Skeletal muscle satellite cell (primary cell): ENCODE measurements at regions not wholly inside any gene's neighbourhood (a gene's known extent, or its start where the extent isn't known, plus 50 kb on each side); places are given as distances from the start of the nearest gene placed in this dataset.
A peak's percentile ranks its signal among the peaks of the same experiment; 100 is the strongest.

Experiments
- H3K27me3 ChIP-seq: 2 replicates; pipeline ENCODE4 v1.7.0; 2013; ENCODE audit warnings: low read length; ENCODE audit not compliant: control insufficient read depth, insufficient read depth
- H3K36me3 ChIP-seq: 2 replicates; pipeline ENCODE4 v1.7.0; 2013; ENCODE audit warnings: mild to moderate bottlenecking, control low read depth, low read length; ENCODE audit not compliant: insufficient read depth
- H3K4me1 ChIP-seq: 2 replicates; pipeline ENCODE4 v1.7.0; 2013; ENCODE audit warnings: low read length; ENCODE audit not compliant: control insufficient read depth, insufficient read depth
- H3K4me2 ChIP-seq: 2 replicates; pipeline ENCODE4 v1.7.0; 2013; ENCODE audit warnings: mild to moderate bottlenecking, low read length
- H3K4me3 ChIP-seq: 2 replicates; pipeline ENCODE4 v1.7.0; 2013; ENCODE audit warnings: low read length
- H3K9ac ChIP-seq: 2 replicates; pipeline ENCODE4 v1.7.0; 2013; ENCODE audit warnings: mild to moderate bottlenecking, low read depth, low read length, moderate library complexity
- H3K9me3 ChIP-seq: replicated peaks from 2 replicates; pipeline ENCODE4 v1.7.0; 2013; ENCODE audit warnings: mild to moderate bottlenecking, control low read depth, low read length

GRCh38 chr11:108994887-108995286 lies 330.0 kb downstream of the DDX10 start:
- no peaks in the 10 kb centered on the region for H3K27me3 ChIP-seq
- H3K4me3 ChIP-seq = no peak overlapping the region
- no peak overlapping the region for H3K9ac ChIP-seq
- no peaks in the 10 kb centered on the region for H3K4me1 ChIP-seq
- H3K9me3 ChIP-seq = no peaks in the 10 kb centered on the region
- no peak overlapping the region for H3K4me2 ChIP-seq
- no peaks in the 10 kb centered on the region for H3K36me3 ChIP-seq

- Histone ChIP-seq H3K27me3 (no peaks in the 10 kb centered on the region), H3K4me3 (no peak overlapping the region), H3K4me2 (no peak overlapping the region), H3K36me3 (no peaks in the 10 kb centered on the region), H3K9ac (no peak overlapping the region), H3K4me1 (no peaks in the 10 kb centered on the region), H3K9me3 (no peaks in the 10 kb centered on the region)
Measured at GRCh38 chr11:108997826-108998225, 333.0 kb downstream of the DDX10 start.

- Histone ChIP-seq H3K4me2 (no peak overlapping the region), H3K36me3 (no peaks in the 10 kb centered on the region), H3K27me3 (no peaks in the 10 kb centered on the region), H3K4me3 (no peak overlapping the region), H3K9ac (no peak overlapping the region), H3K4me1 (no peaks in the 10 kb centered on the region), H3K9me3 (no peaks in the 10 kb centered on the region)
Measured at GRCh38 chr11:109000531-109000930, 335.7 kb downstream of the DDX10 start.

- Histone ChIP-seq H3K27me3 (no peaks in the 10 kb centered on the region), H3K4me1 (no peaks in the 10 kb centered on the region), H3K4me3 (no peak overlapping the region)
Measured at GRCh38 chr11:109001585-109001984, 336.7 kb downstream of the DDX10 start.

GRCh38 chr11:109012991-109013390 lies 348.1 kb downstream of the DDX10 start:
- Histone ChIP-seq H3K4me3 (no peak overlapping the region), H3K4me2 (no peak overlapping the region), H3K27me3 (no peaks in the 10 kb centered on the region), H3K9ac (no peak overlapping the region), H3K4me1 (peaks cover 6% of the 10 kb centered on the region), H3K9me3 (no peaks in the 10 kb centered on the region), H3K36me3 (no peaks in the 10 kb centered on the region)

More at GRCh38 chr11:109001585-109001984, 336.7 kb downstream of the DDX10 start:
- Histone ChIP-seq H3K36me3 (no peaks in the 10 kb centered on the region), H3K4me2 (no peak overlapping the region), H3K9ac (no peak overlapping the region), H3K9me3 (no peaks in the 10 kb centered on the region)

- Histone ChIP-seq H3K4me2 (peak overlapping the region; percentile 24), H3K36me3 (no peaks in the 10 kb centered on the region), H3K9me3 (no peaks in the 10 kb centered on the region), H3K4me1 (peaks cover 6% of the 10 kb centered on the region), H3K4me3 (no peak overlapping the region), H3K27me3 (no peaks in the 10 kb centered on the region), H3K9ac (no peak overlapping the region)
Measured at GRCh38 chr11:109015283-109015682, 350.4 kb downstream of the DDX10 start.

GRCh38 chr11:109016724-109017123 lies 351.9 kb downstream of the DDX10 start:
- Histone ChIP-seq H3K36me3 (no peaks in the 10 kb centered on the region), H3K4me3 (no peak overlapping the region), H3K27me3 (no peaks in the 10 kb centered on the region), H3K9ac (no peak overlapping the region), H3K4me1 (peaks cover 6% of the 10 kb centered on the region), H3K4me2 (no peak overlapping the region), H3K9me3 (no peaks in the 10 kb centered on the region)

- no peaks in the 10 kb centered on the region for H3K9me3 ChIP-seq
Measured at GRCh38 chr11:109017489-109017888, 352.6 kb downstream of the DDX10 start.

GRCh38 chr11:109018639-109019038 lies 353.8 kb downstream of the DDX10 start:
- H3K4me2 ChIP-seq = no peak overlapping the region
- H3K9ac ChIP-seq = no peak overlapping the region
- no peaks in the 10 kb centered on the region for H3K9me3 ChIP-seq
- H3K4me3 ChIP-seq = no peak overlapping the region
- no peaks in the 10 kb centered on the region for H3K27me3 ChIP-seq
- H3K4me1 ChIP-seq = peaks cover 6% of the 10 kb centered on the region
- no peaks in the 10 kb centered on the region for H3K36me3 ChIP-seq

More at GRCh38 chr11:109017489-109017888, 352.6 kb downstream of the DDX10 start:
- Histone ChIP-seq H3K9ac (no peak overlapping the region), H3K4me2 (no peak overlapping the region), H3K27me3 (no peaks in the 10 kb centered on the region), H3K36me3 (no peaks in the 10 kb centered on the region), H3K4me1 (peaks cover 6% of the 10 kb centered on the region), H3K4me3 (no peak overlapping the region)

GRCh38 chr11:109019342-109019936 lies 354.6 kb downstream of the DDX10 start:
- Histone ChIP-seq H3K4me1 (peaks cover 6% of the 10 kb centered on the region), H3K36me3 (no peaks in the 10 kb centered on the region), H3K9ac (no peak overlapping the region), H3K9me3 (peaks cover under 1% of the 10 kb centered on the region), H3K4me2 (no peak overlapping the region), H3K27me3 (no peaks in the 10 kb centered on the region), H3K4me3 (no peak overlapping the region)

- peaks cover 3% of the 10 kb centered on the region for H3K9me3 ChIP-seq
- no peak overlapping the region for H3K4me3 ChIP-seq
- no peak overlapping the region for H3K9ac ChIP-seq
- H3K36me3 ChIP-seq = no peaks in the 10 kb centered on the region
- H3K4me1 ChIP-seq = peaks cover 8% of the 10 kb centered on the region
- no peaks in the 10 kb centered on the region for H3K27me3 ChIP-seq
- no peak overlapping the region for H3K4me2 ChIP-seq
Measured at GRCh38 chr11:109023036-109023435, 358.2 kb downstream of the DDX10 start.

- H3K4me2 ChIP-seq = no peak overlapping the region
Measured at GRCh38 chr11:109026891-109027489, 362.1 kb downstream of the DDX10 start.

More at GRCh38 chr11:109026891-109027489, 362.1 kb downstream of the DDX10 start:
- no peak overlapping the region for H3K4me3 ChIP-seq
- no peak overlapping the region for H3K9ac ChIP-seq
- no peaks in the 10 kb centered on the region for H3K27me3 ChIP-seq
- no peaks in the 10 kb centered on the region for H3K36me3 ChIP-seq
- peaks cover 8% of the 10 kb centered on the region for H3K4me1 ChIP-seq
- H3K9me3 ChIP-seq = peaks cover 3% of the 10 kb centered on the region
